Brain microvascular endothelial cell (primary cell): ENCODE measurements at regions not wholly inside any gene's neighbourhood (a gene's known extent, or its start where the extent isn't known, plus 50 kb on each side); places are given as distances from the start of the nearest gene placed in this dataset.

ENCODE experiments used
- DNase-seq: peaks from one replicate; pipeline ENCODE4 v3.0.0-alpha.2; 2020
- H3K27ac ChIP-seq: fragments of 250-450 bp; sonication (Bioruptor Pico); 2 replicates; pipeline ENCODE4 v1.5.1; 2020; ENCODE audit warnings: mild to moderate bottlenecking, moderate library complexity
- H3K27me3 ChIP-seq: fragments of 250-450 bp; sonication (Bioruptor Pico); replicated peaks from 2 replicates; pipeline ENCODE4 v1.5.1; 2020; ENCODE audit warnings: mild to moderate bottlenecking
- H3K36me3 ChIP-seq: fragments of 250-450 bp; sonication (Bioruptor Pico); replicated peaks from 2 replicates; pipeline ENCODE4 v1.5.1; 2020; ENCODE audit warnings: mild to moderate bottlenecking
- H3K4me3 ChIP-seq: 2 replicates; pipeline ENCODE4 v1.5.1; 2011; ENCODE audit warnings: low read depth, mild to moderate bottlenecking, control low read depth, low read length, moderate library complexity
- CTCF ChIP-seq: IDR thresholded peaks from 2 replicates; pipeline ENCODE4 v1.5.1; 2011; ENCODE audit warnings: low read depth, mild to moderate bottlenecking, moderate library complexity, low read length, control low read depth, inconsistent platforms; ENCODE audit errors: missing control alignments
- in situ Hi-C: cut with HindIII; loops from 2 replicates; pipeline ENCODE4 v1.10.0; 2017; ENCODE audit warnings: low sequenced_read_pairs, low pct_ligation_motif_present

GRCh38 chr17:54814371-54814770 lies 86.3 kb upstream of the TOM1L1 start:
- DNase-seq = no peak
- Histone ChIP-seq H3K36me3 (no peaks in the 10 kb centered on the region), H3K27ac (no peak overlapping the region), H3K27me3 (no peaks in the 10 kb centered on the region), H3K4me3 (no peak overlapping the region)
- in situ Hi-C loops = no loop called here
- no peak for TF ChIP-seq CTCF

- no peak for TF ChIP-seq CTCF
- no peaks in the 10 kb centered on the region for H3K36me3 ChIP-seq
- H3K27ac ChIP-seq = no peak overlapping the region
- no peak for DNase-seq
- H3K4me3 ChIP-seq = no peak overlapping the region
- no peaks in the 10 kb centered on the region for H3K27me3 ChIP-seq
- in situ Hi-C loops = no loop called here
These were observed 66.6 kb upstream of the TOM1L1 start for GRCh38 chr17:54834086-54834485.

- Histone ChIP-seq H3K36me3 (no peaks in the 10 kb centered on the region), H3K27ac (no peak overlapping the region), H3K27me3 (no peaks in the 10 kb centered on the region), H3K4me3 (no peak overlapping the region)
- in situ Hi-C loops = no loop called here
- no peak for DNase-seq
- TF ChIP-seq CTCF = no peak
These were observed 65.6 kb upstream of the TOM1L1 start for GRCh38 chr17:54835015-54835414.

GRCh38 chr17:54836723-54837462 lies 63.8 kb upstream of the TOM1L1 start:
- TF ChIP-seq CTCF = no peak
- no peak overlapping the region for H3K4me3 ChIP-seq
- no peak for DNase-seq
- no peaks in the 10 kb centered on the region for H3K36me3 ChIP-seq
- in situ Hi-C loops = no loop called here
- H3K27ac ChIP-seq = no peak overlapping the region
- H3K27me3 ChIP-seq = no peaks in the 10 kb centered on the region

- Histone ChIP-seq H3K4me3 (no peak overlapping the region), H3K27ac (no peak overlapping the region), H3K27me3 (no peaks in the 10 kb centered on the region), H3K36me3 (no peaks in the 10 kb centered on the region)
- in situ Hi-C loops = no loop called here
- no peak for DNase-seq
- no peak for TF ChIP-seq CTCF
These were observed 61.8 kb upstream of the TOM1L1 start for GRCh38 chr17:54838651-54839421.
